ENCODE measurements at regions not wholly inside any gene's neighbourhood (a gene's known extent, or its start where the extent isn't known, plus 50 kb on each side); places are given as distances from the start of the nearest gene placed in this dataset.
"Not testable (repeated sequence)": the region's sequence is repeated elsewhere in the genome, so short reads cannot be mapped to it uniquely, and the experiment has no call there.

GRCh38 chr3:6248528-6248927, 612.4 kb upstream of the GRM7 start:
- DNase-seq: no peak

DNA sequence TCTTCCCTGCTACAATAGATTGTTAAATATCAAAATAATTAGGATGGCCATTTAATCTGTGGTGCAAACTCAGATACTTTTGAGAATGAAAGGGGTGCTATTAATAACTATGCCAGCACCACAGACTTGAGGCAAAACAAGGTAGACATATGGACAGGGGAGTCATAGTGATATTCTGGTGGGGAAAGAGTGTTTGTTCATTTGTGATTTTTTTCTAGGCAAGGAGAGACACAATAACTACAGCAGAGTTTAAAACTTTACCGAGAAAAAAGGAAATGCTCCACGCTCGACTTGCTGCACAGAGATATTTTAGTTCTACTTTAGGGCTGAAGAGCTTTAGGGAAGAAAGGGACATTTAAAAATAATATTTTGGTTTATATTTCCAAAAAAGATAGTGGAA, 611.2 kb upstream of the GRM7 start:
- no peak for DNase-seq

- no peak for DNase-seq
Measured at GRCh38 chr3:6250167-6250566, 610.7 kb upstream of the GRM7 start.

DNA sequence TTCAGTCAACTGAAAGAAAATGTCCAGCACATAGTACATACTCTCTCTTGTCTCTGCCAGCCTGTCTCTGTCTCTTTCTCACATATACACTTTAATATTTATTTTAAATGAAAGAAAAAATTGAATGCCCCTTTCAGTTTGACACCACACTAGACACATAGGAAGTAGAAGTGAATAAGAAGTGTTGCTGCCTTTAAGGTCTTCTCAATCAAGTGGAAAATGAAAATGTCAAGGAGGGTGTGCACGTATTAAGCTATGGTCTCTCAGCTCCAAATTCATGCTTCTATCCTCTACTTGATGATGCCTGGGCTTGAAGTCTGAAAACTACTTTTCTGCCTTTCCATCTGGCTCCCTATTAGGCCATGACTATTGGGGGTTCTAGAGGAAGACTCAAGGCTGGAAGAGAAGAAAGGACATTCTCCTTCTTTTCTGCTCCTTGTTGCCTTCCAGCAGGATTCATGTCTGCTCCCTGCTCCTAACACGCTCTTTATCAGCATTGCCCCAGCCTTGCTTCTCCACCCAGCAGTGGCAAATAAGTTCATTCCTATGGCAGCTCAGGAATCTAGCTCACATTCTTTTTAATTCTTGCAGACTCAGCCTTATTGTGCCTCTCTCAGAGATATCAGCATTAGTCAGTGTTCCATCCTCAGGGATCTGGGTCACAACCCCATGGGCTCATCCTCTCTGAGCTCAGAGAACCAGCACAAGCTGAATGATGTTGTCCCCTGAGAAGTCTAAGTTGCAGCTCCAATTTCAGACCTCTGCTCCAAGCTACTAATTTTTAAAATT, 609.1 kb upstream of the GRM7 start:
- no peak for DNase-seq

DNA sequence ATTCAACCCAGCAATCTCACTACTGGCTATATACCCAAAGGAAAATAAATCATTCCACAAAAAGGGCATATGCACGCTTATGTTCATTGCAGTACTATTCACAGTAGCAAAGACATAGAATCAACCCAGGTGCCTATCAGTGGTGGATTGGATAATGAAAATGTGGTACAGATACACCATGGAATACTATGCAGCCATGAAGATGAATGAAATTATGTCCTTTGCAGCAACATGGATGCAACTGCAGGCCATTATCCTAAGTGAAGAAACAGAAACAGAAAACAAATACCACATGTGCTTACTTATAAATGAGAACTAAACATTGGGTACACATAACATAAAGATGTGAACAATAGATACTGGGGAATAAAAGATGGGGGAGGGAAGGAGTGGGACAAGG, 606.4 kb upstream of the GRM7 start:
- DNase-seq: no peak

DNA sequence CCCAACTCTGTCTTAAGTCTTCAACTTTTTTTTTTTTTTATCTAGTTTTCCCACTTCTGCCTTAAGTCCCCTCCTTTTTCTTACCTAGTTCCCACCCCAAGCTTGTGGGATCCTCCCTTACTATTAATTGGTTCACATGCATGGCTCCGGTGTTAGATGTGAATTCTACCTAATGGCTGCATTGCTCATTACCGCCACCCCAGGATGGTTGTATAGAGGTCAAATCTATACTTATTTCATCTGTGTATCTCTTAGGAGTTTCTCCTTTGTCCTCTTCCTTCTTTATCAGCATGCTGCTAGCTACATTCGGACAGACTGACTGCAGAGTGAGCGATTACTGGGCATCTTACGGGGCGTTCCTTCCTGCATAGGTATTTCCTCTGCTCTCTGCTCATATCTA, 605.7 kb upstream of the GRM7 start:
- DNase-seq: no peak

DNA sequence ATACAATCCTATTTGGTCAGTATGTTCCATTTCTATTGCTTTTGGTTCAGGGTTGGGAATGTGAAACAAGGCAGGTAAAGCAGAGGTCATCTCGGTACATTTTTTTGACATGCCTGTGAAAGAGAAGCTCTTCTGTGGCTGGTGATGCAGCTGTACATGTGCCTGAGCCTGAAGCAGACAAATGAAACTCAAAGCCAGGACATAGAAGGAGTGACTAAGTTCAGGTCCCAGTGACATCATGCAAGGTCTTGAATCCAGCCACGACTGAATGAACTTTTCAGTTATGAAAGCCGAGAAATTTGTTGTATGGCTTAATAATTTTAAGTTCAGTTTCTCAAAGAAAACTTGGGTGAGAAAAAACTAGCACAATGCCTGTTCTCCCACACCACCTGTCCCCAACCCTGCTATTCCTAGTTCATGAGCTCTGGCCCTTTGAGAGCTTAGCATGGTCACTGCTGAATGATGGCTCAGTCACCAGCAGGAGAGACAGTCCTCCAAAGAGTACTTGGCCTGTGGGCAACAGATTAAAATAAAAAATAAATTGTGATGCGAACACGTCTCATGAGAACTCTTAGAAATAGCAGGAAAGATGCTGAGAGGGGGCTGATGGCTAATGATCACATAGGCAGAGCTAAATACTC, 600.2 kb upstream of the GRM7 start:
- no peak for DNase-seq

GRCh38 chr3:6262010-6262409, 598.9 kb upstream of the GRM7 start:
- DNase-seq: no peak

DNA sequence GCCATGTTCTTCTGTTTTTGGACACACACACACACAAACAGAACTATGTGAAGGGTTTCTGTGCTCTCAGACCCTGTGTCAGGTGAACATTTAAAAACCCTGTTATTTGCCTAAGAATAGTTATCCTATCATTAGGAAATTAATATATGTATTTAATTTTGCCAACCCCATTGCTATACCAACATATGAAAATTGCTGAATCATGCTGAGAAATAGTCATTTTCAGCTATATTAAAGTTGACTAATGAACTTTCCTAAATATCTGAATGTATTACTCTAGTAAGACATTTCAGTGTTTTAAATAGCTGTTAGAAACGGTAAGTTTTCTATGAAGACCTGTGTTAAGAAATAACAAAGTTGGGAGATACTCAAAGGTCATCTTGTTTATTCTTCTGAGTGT, 596.9 kb upstream of the GRM7 start:
- DNase-seq: no peak

GRCh38 chr3:6264906-6265305, 596.0 kb upstream of the GRM7 start:
- DNase-seq: no peak

DNA sequence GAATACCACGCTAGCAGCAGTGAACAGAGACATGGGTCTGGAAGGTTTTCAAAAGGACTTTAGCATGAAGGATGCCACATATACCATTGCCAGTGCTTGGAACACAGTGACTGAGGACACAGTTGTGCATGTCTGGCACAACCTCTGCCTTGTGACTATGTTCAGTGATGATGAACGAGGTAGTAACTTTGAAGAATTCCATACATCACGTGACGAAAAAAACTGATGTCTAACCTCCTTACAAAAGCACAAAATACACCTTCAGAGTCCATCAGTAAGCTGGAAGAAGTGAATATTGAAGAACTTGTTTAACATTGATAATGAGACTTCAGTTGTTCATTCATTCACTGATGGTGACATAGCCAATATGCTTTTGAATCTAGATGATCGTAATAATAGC, 594.8 kb upstream of the GRM7 start:
- DNase-seq: no peak

GRCh38 chr3:6273878-6274277, 587.0 kb upstream of the GRM7 start:
- no peak for DNase-seq

- no peak for DNase-seq
Measured at GRCh38 chr3:6281662-6282061, 579.3 kb upstream of the GRM7 start.

- DNase-seq: no peak
Measured at GRCh38 chr3:6282918-6283317, 578.0 kb upstream of the GRM7 start.

- no peak for DNase-seq
Measured at GRCh38 chr3:6287088-6287875, 573.6 kb upstream of the GRM7 start.

DNA sequence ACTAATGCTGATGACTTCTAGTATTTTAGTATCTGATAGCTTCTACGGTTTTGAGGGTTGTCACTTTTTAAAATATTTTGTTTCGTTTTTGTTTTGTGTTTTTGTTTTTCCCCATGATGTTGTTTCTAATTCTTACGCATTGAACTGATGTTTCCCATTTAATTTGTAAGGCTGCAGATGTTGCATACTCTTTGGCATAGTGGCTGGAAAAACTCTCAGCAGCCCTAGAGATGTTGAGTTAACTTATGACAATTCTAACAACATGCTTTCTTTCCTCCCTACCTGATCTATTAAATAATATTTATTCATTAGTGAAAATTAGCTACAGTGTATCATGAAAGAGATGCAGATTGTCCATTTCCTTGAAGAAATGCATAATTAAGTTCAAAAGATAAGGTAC, 559.3 kb upstream of the GRM7 start:
- DNase-seq: no peak

- no peak for DNase-seq
Measured at GRCh38 chr3:6315906-6316305, 545.0 kb upstream of the GRM7 start.

GRCh38 chr3:6321999-6322398, 538.9 kb upstream of the GRM7 start:
- DNase-seq: no peak

DNA sequence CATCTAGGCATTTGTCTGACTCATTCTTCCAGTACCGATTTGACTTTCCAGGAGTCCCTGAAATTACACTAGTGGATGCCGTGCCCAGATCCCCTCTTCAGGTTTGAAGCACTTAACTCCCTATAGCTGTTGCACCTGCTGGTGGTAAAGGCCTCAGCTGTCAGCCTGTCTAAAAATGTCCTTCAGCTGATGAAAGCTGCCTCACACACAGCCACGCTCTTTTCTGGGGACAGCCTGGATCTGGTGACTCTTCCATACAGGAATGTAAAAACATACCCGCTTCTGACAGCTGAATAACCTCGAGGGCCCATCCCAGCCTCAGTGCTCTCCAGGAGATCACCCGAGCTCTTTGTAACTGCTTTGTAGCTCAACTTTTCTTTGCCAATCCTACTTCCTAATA, 534.1 kb upstream of the GRM7 start:
- no peak for DNase-seq

- DNase-seq: not testable (repeated sequence)
Measured at GRCh38 chr3:6340980-6341325, 520.0 kb upstream of the GRM7 start.

DNA sequence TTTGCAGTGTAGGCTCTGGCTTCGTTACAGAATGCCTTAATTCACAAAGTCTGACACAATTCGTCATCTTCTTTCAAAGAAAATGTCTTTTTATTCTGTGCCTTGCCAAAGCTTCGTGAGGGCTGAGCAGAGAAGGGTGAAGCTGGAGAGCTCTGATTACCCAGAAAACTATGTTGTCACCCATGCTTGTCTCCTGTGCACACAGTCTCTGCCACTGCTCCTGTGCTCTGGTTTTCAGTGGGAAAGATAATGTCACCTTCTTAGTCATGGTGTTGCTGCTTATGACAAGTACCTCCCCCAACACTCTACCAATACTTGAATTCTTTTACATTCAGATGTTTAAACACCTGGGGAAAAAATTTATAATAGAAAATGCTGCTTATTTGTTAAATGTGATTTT, 509.2 kb upstream of the GRM7 start:
- no peak for DNase-seq

- DNase-seq: no peak
Measured at GRCh38 chr3:6354653-6355052, 506.3 kb upstream of the GRM7 start.

DNA sequence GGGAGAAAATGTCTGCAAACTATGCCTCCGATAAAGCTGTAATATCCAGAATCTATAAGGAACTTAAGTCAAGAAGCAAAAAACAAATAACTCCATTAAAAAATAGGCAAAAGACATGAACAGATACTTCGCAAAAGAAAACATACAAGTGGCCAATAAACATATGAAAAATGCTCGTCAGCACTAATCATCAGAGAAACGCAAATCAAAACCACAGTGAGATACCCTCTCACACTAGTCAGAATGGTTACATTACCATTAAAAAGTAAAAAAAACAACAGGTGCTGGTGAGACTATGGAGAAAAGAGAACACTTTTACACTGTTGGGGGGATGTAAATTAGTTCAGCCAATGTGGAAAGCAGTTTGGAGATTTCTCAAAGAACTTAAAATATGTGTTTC, 498.5 kb upstream of the GRM7 start:
- no peak for DNase-seq

DNA sequence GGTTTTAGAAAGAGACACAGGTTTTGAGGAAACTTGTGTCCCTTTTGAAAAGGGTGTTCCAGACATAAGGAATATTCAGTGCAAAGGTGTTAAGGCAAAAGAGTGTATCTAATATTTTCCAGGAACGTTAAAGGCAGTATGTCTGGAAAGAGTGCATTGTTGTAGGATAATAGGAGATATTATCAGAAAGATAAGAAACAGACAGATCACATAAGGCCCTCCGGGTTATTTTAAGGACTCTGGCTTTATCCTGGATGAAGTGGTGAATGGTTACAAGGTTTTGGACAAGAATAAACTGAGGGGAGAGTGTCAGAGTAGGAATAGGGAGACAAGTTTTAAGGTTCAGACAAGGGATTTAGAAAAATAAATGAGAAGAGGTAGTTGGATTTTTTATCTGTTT, 493.7 kb upstream of the GRM7 start:
- DNase-seq: no peak
